HG03097 (cell line): ENCODE measurements at regions not wholly inside any gene's neighbourhood (a gene's known extent, or its start where the extent isn't known, plus 50 kb on each side); places are given as distances from the start of the nearest gene placed in this dataset.
"Not testable (repeated sequence)": the region's sequence is repeated elsewhere in the genome, so short reads cannot be mapped to it uniquely, and the experiment has no call there.

Experiments
- ATAC-seq: cut with Tn5 transposase; IDR thresholded peaks from one replicate; pipeline ENCODE4 v1.9.1; 2021; ENCODE audit not compliant: unreplicated experiment, low FRiP score

DNA sequence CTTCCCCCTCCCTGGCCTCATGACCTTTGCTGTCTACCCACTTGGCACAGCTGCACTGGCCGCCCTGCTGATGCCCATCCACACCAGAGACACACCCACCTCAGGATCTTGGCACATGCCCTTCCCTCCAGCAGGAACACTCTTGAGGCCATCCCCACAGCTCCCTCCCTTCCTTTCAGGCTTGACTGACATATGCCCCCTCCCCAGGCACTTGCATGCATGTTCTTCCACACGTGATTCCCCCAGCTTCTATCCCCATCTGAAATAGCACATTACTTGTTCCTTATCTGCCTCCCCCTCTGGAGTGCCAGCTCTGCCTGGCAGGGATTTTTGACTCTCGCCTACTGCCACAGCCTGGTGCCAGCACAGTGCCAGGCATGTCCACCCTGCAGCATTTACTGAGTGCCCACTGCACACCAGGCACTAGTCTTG is 98.5 kb upstream of the SLC25A33 start:
- no peak for ATAC-seq

DNA sequence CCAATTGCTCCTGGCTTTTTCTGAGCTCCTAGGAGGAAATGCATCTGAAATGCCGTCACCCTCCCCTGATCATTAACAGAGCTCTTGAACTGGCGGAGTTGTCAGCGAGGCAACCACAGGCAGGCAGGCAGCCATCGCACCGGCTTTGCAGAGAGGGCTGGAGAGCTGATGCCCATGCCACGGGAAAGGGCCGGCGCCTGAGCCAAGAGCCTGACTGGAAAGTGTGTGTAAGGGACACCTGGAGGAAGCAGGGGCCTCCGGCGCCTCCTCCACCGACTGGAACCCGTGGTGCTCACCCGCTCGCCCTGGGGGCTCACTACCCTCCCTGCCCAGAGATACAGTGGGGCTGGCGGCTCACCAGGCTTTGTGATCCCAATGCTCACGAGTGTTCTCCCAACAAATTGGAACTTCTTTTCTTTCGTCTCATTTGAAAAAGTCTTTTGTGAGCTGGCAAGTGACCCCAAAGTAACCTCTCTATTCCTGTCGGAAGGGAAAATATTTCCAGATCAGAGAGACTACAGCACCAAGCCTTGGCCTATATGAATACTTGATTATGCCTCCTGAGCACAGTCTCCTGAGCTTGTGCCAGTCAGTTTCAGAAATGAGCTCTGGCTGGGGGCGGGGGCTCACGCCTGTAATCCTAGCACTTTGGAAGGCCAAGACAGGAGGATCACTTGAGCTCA is 97.7 kb upstream of the SLC25A33 start:
- ATAC-seq, result no peak

DNA sequence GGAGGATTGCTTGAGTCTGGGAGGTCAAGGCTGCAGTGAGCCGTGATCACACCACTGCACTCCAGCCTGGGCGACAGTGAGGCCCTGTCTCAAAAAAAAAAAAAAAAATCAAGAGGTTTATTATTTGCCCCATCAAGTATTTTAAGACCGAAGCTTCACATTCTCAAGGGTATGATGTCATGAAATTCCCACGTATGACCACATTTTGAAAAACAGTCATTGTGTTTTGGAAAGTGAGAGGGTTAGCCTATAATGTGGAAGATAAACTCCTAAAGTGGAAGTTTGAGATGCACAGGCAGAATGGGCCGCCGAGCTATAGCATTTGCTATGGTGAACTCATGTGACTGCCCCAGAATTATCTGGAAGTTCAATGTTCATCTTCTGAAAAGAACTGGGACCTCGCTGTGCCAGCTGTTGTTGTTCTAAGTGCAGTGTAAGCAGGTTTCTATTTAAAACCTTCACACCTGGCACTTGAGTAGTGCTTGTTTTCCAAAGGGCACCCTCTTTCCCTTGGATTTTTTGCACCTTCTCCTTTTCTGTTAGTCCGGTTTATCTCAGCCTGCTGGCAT is 96.9 kb upstream of the SLC25A33 start:
- ATAC-seq, result no peak

- ATAC-seq, result no peak
These were observed 96.3 kb upstream of the SLC25A33 start for GRCh38 chr1:9442986-9443385.

DNA sequence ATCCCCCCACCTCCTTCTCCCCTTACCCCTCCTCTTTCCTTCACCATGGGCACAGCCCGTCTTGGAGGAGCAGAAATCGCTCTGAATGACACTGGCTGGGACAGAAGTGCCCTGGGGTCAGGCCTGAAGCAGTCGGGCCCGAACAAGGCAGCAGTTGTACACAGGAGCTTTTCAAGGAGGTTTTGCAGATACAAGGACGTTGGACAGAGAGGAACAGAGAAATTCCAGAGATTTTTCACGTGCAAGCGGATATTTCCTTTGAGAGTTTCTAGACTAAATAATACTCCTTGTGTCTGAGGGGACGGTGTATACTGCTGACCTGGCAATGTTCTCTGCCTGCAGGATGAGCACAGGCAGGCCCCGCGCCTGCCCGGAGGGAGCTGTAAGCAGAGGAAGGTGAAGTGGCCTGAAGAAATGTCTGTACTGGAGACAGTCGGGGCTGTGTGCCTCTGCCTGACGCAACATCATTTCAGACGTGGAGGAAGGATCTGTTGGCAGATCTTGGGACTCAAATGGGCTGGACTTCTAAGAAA is 95.3 kb upstream of the SLC25A33 start:
- no peak for ATAC-seq

GRCh38 chr1:9444532-9444931 is 94.7 kb upstream of the SLC25A33 start:
- no peak for ATAC-seq

GRCh38 chr1:9445081-9445480 is 94.2 kb upstream of the SLC25A33 start:
- ATAC-seq, result not testable (repeated sequence)

GRCh38 chr1:9447215-9447960 is 91.9 kb upstream of the SLC25A33 start:
- ATAC-seq, result no peak

- no peak for ATAC-seq
These were observed 90.8 kb upstream of the SLC25A33 start for GRCh38 chr1:9448132-9449109.

DNA sequence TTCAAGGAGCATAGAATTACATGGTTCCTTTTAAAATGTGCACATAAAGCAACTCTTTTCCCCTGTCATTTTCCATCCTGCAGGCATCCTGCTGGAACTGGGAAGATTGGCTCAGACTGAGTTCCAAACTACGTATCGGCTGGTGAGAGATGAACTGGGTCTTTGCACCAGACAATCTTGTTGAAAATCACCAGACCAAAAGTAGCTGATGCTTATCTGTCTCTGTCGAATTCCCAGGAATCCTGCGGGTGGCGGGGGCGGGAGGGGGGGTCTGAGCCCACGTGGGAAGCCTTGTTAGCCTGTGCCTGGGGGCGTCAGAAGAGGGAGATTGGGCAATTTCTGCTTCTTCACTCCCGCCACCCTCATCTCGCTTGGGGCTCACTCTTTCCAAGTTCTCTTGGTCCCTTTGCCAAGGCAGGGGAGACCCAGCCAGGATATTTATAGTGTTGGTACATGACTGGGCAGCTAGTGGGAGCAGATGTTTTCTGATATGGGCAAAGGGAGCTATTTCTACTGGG is 90.1 kb upstream of the SLC25A33 start:
- ATAC-seq, result no peak

- no peak for ATAC-seq
These were observed 89.1 kb upstream of the SLC25A33 start for GRCh38 chr1:9449976-9450696.

DNA sequence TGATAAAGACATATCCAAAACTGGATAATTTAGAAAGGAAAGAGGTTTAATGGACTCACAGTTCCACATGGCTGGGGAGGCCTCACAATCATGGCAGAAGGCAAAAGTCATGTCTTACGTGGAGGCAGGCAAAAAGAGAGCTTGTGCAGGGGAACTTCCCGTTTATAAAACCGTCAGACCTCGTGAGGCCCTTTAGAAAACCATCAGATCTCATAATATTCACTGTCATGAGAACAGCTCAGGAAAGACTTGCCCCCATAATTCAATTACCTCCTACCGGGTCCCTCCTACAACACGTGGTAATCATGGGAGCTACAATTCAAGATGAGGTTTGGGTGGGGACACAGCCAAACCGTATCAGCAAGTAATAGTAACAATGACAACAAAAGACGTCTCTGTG is 88.2 kb upstream of the SLC25A33 start:
- ATAC-seq, result no peak

GRCh38 chr1:9452516-9453140 is 86.6 kb upstream of the SLC25A33 start:
- ATAC-seq, result no peak

GRCh38 chr1:9453375-9453774 is 85.9 kb upstream of the SLC25A33 start:
- no peak for ATAC-seq

DNA sequence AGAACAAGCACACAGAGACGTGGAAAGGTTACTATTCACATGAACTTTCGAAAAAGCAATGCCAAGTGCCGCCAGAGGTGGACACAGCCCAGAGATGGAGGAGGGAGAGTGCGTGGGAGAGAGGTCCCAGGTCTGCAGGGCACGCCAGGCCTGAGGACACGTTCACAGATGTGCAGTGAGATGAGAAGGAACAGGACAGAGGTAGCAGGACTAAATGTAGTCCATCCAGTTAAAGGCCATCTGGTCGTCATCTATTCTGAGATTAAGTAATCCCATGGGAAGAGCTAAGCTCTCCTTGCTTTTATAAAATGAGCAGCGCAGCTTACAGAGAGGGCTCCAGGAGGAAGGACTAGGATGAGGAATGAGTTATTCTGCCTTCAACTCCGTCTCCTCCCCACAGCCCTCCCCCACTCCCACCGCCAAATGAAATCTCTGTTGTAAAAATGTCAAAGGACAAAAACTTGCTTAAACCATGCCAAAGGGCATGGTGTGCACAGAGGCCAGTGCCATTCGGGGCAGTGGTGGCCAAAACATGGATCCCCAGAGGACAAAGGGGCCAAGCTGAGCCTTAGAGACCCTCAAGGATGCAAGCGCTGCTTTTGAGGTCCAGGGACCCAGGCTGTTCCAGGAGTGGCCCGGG is 85.4 kb upstream of the SLC25A33 start:
- no peak for ATAC-seq

DNA sequence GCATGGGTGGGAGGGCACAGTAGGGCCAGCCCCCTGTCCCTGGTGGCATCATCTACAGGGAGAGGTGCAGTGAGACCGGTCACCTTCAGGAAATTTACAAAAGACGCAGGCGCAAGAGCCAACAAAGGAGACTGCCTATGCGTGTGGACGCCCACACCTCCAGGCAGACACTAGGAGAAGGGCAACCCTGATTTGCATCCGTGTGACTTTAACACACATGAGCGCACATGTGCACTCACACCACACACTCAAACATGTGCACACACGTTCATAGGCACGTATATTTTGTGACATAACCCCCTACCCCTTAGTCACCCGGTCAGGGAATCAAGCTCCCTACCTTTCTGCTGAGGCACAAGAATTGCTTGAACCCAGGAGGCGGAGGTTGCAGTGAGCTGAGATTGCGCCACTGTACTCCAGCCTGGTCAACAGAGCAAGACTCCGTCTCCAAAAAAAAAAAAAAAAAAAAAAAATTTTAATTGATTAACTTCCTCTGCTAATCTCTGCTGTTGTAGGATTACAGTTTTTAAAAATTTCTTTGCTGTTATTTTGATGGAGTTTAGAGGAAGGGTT is 84.7 kb upstream of the SLC25A33 start:
- no peak for ATAC-seq

DNA sequence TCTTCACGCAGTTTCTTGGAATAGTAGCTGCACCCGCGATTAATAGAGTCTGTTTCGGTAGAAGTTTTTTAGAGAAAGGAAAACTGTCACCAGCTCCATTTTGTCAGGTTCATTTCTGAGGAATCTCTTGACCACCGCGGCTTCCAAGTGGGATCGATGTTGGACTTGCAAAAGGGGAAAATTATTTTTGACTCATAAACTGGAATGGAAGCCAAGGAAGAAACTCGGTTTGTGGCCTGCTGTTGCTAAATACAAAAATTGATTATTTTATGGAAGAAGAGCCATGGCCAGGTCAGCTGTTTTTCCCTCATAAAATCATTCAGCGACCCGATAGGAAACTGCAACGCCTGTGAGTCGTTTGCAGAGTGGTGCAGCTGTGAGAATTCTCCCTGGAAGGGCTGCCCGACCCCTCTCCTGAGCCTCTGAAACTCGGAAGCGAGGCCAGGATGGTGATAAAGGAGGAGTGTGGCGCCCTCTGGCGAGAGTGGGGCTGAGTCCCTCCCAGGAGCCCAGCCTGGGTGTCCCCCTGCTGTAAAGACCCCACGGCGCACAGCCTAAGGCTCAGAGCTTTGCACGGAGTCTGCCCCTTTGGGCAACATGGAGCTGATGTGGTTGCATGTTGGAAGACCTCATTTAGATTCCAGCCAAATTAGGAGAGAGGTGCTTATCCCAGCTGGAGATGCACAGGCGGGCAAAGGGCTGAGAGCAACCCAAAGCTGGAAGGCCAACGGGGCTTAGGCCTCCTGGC is 83.6 kb upstream of the SLC25A33 start:
- no peak for ATAC-seq

- ATAC-seq, result no peak
These were observed 82.4 kb upstream of the SLC25A33 start for GRCh38 chr1:9456833-9457232.
